Activated naive CD4-positive, alpha-beta T cell treated with anti-CD3 and anti-CD28 coated beads, Interleukin-2, amount 50 U/mL, for 24 hours (primary cell): ENCODE measurements at regions not wholly inside any gene's neighbourhood (a gene's known extent, or its start where the extent isn't known, plus 50 kb on each side); places are given as distances from the start of the nearest gene placed in this dataset.
"Not testable (repeated sequence)": the region's sequence is repeated elsewhere in the genome, so short reads cannot be mapped to it uniquely, and the experiment has no call there.

Experiments
- H3K27ac Mint-ChIP-seq: one replicate; pipeline ENCODE4 v1.8.0; 2021; ENCODE audit warnings: mild to moderate bottlenecking, mixed read lengths
- H3K27me3 Mint-ChIP-seq: one replicate; pipeline ENCODE4 v1.8.0; 2021; ENCODE audit warnings: mixed read lengths
- H3K36me3 Mint-ChIP-seq: one replicate; pipeline ENCODE4 v1.8.0; 2021; ENCODE audit warnings: mixed read lengths
- H3K4me1 Mint-ChIP-seq: one replicate; pipeline ENCODE4 v1.8.0; 2021; ENCODE audit warnings: mixed read lengths
- H3K4me3 Mint-ChIP-seq: one replicate; pipeline ENCODE4 v1.8.0; 2021; ENCODE audit warnings: mild to moderate bottlenecking, mixed read lengths
- H3K9me3 Mint-ChIP-seq: one replicate; pipeline ENCODE4 v1.8.0; 2021; ENCODE audit warnings: mixed read lengths

GRCh38 chr12:46657453-46658411 lies 168.1 kb downstream of the SLC38A4 start:
- Mint-ChIP-seq H3K4me3 (no peak overlapping the region), H3K36me3 (no peaks in the 10 kb centered on the region), H3K27me3 (no peaks in the 10 kb centered on the region), H3K9me3 (no peaks in the 10 kb centered on the region), H3K4me1 (peaks cover 29% of the 10 kb centered on the region), H3K27ac (no peak overlapping the region)

GRCh38 chr12:46655984-46656383 lies 169.8 kb downstream of the SLC38A4 start:
- H3K36me3 Mint-ChIP-seq, H3K27me3 Mint-ChIP-seq, H3K27ac Mint-ChIP-seq, H3K4me3 Mint-ChIP-seq, H3K9me3 Mint-ChIP-seq: not testable (repeated sequence)
- peaks cover 22% of the 10 kb centered on the region for H3K4me1 Mint-ChIP-seq

DNA sequence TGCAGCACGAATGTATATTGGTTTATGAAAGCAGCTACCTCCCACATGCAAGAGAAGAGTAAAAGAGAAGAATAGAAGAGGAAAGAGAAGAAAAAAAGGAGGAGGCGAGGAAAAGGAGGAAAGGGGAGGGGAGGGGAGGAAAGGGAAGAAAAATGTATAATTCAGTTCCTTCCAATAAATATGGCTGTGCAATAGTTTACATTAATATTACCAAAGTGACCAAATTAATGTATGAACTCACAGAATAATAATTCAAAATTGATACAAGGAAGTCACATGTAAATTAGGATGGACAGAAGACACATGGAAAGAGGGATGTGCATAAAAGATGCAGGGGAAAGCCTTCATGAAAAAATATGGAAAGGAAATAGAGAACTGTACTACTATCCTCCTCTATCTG lies 172.5 kb downstream of the SLC38A4 start:
- H3K36me3 Mint-ChIP-seq, result no peaks in the 10 kb centered on the region
- no peak overlapping the region for H3K27ac Mint-ChIP-seq
- no peaks in the 10 kb centered on the region for H3K4me1 Mint-ChIP-seq
- H3K4me3 Mint-ChIP-seq, result no peak overlapping the region
- no peaks in the 10 kb centered on the region for H3K9me3 Mint-ChIP-seq
- H3K27me3 Mint-ChIP-seq, result no peaks in the 10 kb centered on the region

DNA sequence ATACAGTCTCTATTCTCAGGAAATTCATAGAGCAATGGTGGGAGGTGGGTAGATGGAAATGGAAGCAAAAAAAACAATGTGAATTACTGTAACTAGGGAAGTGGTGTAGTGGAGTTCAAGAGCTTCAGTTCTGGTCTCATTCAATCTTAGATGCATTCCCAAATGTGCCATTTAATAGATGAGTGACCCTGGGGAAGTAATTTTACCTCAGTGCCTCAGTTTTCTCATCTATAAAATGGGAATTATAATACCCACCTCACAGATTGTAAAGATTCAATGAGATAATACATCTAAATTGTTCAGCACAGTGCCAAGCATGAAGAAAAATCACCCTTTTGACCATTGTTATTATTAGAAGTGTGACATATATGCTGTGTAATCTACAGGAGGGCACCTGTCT lies 173.1 kb downstream of the SLC38A4 start:
- no peak overlapping the region for H3K4me3 Mint-ChIP-seq

GRCh38 chr12:46650688-46651087 lies 175.1 kb downstream of the SLC38A4 start:
- Mint-ChIP-seq H3K27me3 (no peaks in the 10 kb centered on the region), H3K27ac (no peak overlapping the region), H3K4me3 (no peak overlapping the region), H3K36me3 (no peaks in the 10 kb centered on the region), H3K9me3 (no peaks in the 10 kb centered on the region), H3K4me1 (peaks cover 14% of the 10 kb centered on the region)

More for the DNA sequence above, 173.1 kb downstream of the SLC38A4 start:
- Mint-ChIP-seq H3K27ac (no peak overlapping the region), H3K36me3 (no peaks in the 10 kb centered on the region), H3K9me3 (no peaks in the 10 kb centered on the region), H3K27me3 (no peaks in the 10 kb centered on the region), H3K4me1 (no peaks in the 10 kb centered on the region)

DNA sequence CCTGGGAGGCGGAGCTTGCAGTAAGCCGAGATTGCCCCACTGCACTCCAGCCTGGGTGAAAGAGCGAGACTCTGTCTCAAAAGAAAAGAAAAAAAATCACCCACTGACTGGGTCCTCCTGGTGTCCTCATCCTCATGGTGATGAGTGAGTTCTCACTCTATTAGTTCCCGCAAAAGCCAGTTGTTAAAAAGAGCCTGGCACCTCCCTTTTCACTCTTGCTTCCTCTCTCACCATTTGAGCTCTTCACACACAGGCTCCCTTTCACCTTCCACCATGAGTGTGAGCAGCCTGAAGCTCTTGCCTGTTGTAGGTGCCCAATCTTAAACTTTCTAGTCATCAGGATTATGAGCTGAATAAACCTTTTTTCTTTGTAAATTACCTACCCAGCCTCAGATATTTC lies 176.4 kb downstream of the SLC38A4 start:
- H3K36me3 Mint-ChIP-seq, result peaks cover 1% of the 10 kb centered on the region
- no peaks in the 10 kb centered on the region for H3K27me3 Mint-ChIP-seq
- peaks cover 14% of the 10 kb centered on the region for H3K4me1 Mint-ChIP-seq
- H3K9me3 Mint-ChIP-seq, result no peaks in the 10 kb centered on the region
- H3K27ac Mint-ChIP-seq, result no peak overlapping the region
- no peak overlapping the region for H3K4me3 Mint-ChIP-seq

GRCh38 chr12:46647034-46647433 lies 178.8 kb downstream of the SLC38A4 start:
- H3K27ac Mint-ChIP-seq, result no peak overlapping the region
- H3K9me3 Mint-ChIP-seq, result no peaks in the 10 kb centered on the region

GRCh38 chr12:46641649-46642048 lies 184.1 kb downstream of the SLC38A4 start:
- not testable (repeated sequence) for H3K4me1 Mint-ChIP-seq

More at GRCh38 chr12:46647034-46647433, 178.8 kb downstream of the SLC38A4 start:
- Mint-ChIP-seq H3K36me3 (peaks cover 4% of the 10 kb centered on the region), H3K4me3 (no peak overlapping the region), H3K4me1 (peaks cover 14% of the 10 kb centered on the region), H3K27me3 (no peaks in the 10 kb centered on the region)

DNA sequence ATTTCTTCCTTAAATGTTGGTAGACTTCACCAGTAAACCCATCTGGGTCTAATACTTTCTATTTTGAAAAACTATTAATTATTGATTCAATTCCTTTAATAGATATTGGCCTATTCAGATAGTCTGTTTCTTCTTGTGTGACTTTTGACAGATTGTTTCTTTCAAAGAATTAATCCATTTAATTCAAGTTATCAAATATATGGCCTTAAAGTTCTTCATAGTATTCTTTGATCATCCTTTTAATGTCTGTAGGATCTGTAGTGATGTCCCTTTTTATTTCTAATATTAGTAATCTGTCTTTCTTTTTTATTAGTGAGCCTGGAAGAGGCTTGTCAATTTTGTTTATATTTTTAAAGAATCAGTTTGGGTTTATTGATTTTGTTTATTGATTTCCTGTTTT lies 190.0 kb downstream of the SLC38A4 start:
- H3K4me1 Mint-ChIP-seq, result peaks cover 4% of the 10 kb centered on the region
- no peaks in the 10 kb centered on the region for H3K27me3 Mint-ChIP-seq
- no peak overlapping the region for H3K4me3 Mint-ChIP-seq
- H3K9me3 Mint-ChIP-seq, result peaks cover 19% of the 10 kb centered on the region
- no peak overlapping the region for H3K27ac Mint-ChIP-seq
- H3K36me3 Mint-ChIP-seq, result peaks cover 22% of the 10 kb centered on the region

More at GRCh38 chr12:46641649-46642048, 184.1 kb downstream of the SLC38A4 start:
- not testable (repeated sequence) for H3K4me3 Mint-ChIP-seq, H3K27ac Mint-ChIP-seq, H3K27me3 Mint-ChIP-seq
- Mint-ChIP-seq H3K36me3 (peaks cover 22% of the 10 kb centered on the region), H3K9me3 (peaks cover 21% of the 10 kb centered on the region)

DNA sequence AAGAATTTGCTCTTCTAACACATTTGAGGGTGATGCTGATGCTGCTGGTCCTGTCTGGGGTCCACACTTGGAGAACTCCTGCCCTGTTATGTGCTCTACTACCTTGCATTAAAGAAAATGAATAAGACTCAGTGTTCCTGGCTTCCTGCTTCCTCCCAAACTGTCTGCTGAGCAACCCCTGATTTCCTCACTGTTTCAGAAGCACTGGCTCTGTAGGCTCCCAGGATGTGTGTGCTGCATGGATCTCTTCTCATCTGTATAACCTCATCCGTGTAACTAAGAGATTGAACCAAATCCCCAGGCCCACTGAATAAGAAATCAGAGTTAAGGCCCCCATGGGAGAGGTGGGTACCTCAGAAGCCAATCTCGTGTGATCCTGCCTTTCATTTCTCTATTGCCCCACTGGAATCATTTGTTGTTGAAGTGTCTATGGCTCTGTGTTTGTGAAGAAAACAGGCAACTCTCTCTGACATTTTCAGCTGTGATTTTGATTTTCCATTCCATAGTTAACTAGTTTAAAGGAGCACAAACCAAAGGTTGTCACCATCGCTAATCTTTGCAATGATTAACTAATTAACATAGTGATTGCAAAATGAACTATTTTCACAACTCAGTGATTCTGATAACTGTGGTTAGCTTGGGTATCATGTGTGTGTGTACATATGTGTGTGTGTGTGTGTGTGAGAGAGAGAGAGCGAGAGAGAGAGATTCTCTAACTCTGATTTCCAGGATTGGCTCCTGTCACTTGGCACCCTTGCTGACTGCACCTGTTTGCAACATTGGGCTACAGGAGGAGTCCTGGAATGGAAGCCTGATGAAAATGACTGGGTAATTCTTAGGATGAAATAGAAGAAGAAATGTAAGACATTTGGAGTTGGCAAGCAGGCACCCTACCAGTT lies 196.2 kb downstream of the SLC38A4 start:
- H3K4me1 Mint-ChIP-seq, result peaks cover 15% of the 10 kb centered on the region
- no peaks in the 10 kb centered on the region for H3K9me3 Mint-ChIP-seq
- H3K27me3 Mint-ChIP-seq, result no peaks in the 10 kb centered on the region
- H3K27ac Mint-ChIP-seq, result peak overlapping the region; percentile 32
- H3K36me3 Mint-ChIP-seq, result no peaks in the 10 kb centered on the region
- H3K4me3 Mint-ChIP-seq, result no peak overlapping the region

GRCh38 chr12:46628176-46628575 lies 197.6 kb downstream of the SLC38A4 start:
- Mint-ChIP-seq H3K36me3 (no peaks in the 10 kb centered on the region), H3K9me3 (no peaks in the 10 kb centered on the region), H3K4me1 (peaks cover 21% of the 10 kb centered on the region), H3K4me3 (no peak overlapping the region), H3K27me3 (no peaks in the 10 kb centered on the region), H3K27ac (no peak overlapping the region)

DNA sequence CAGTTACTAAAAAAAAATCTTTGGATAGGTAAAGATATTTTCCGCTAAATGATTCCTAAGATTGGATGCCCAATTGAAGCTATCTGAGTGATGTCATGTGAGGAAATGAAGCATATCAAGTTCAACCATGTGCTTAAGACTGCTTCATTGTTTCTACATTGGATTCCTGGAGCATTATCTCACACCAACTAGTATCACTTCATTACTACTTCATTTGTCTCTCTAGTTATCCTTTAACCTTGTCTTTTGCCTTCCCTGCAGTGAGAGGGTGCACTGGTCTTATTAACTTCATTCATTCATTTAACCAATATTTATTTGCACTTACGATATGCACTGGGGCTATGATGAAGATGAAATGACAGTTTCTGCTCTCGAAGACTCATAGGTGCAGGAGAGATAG lies 198.1 kb downstream of the SLC38A4 start:
- Mint-ChIP-seq H3K36me3 (no peaks in the 10 kb centered on the region), H3K4me1 (peaks cover 21% of the 10 kb centered on the region)

GRCh38 chr12:46619474-46619873 lies 206.3 kb downstream of the SLC38A4 start:
- H3K27me3 Mint-ChIP-seq, H3K36me3 Mint-ChIP-seq, H3K9me3 Mint-ChIP-seq, H3K4me1 Mint-ChIP-seq, H3K27ac Mint-ChIP-seq, H3K4me3 Mint-ChIP-seq: not testable (repeated sequence)

More for the DNA sequence above, 198.1 kb downstream of the SLC38A4 start:
- Mint-ChIP-seq H3K4me3 (no peak overlapping the region), H3K9me3 (no peaks in the 10 kb centered on the region), H3K27ac (no peak overlapping the region), H3K27me3 (no peaks in the 10 kb centered on the region)

GRCh38 chr12:46617737-46618136 lies 208.1 kb downstream of the SLC38A4 start:
- not testable (repeated sequence) for H3K9me3 Mint-ChIP-seq, H3K36me3 Mint-ChIP-seq, H3K27me3 Mint-ChIP-seq, H3K4me1 Mint-ChIP-seq, H3K27ac Mint-ChIP-seq, H3K4me3 Mint-ChIP-seq

- Mint-ChIP-seq H3K27ac (no peak overlapping the region), H3K36me3 (peaks cover 6% of the 10 kb centered on the region), H3K27me3 (no peaks in the 10 kb centered on the region), H3K4me1 (peaks cover 13% of the 10 kb centered on the region), H3K9me3 (no peaks in the 10 kb centered on the region), H3K4me3 (no peak overlapping the region)
Observed at GRCh38 chr12:46617167-46617566, 208.6 kb downstream of the SLC38A4 start.

DNA sequence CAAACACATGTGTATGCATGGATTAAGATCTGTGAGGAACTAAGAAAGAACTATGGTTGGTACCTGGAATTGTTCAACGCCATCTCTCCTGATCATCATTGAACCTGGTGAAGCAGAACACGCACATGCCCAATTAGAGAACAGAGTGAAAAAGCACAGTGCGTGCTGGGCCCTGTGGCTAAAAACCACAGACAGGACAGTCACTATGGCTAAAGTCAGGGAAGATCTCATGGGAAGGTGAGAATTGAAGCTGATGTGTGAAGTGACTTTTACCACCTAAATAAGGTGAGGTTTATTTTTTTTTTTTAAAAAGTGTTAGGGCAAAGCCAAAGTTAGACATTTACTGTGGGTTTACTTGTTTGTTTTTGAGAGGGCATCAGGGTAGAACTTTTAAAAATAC lies 215.0 kb downstream of the SLC38A4 start:
- H3K27ac Mint-ChIP-seq, result no peak overlapping the region

More for the DNA sequence above, 215.0 kb downstream of the SLC38A4 start:
- Mint-ChIP-seq H3K27me3 (no peaks in the 10 kb centered on the region), H3K4me3 (no peak overlapping the region), H3K9me3 (peaks cover 9% of the 10 kb centered on the region), H3K36me3 (peaks cover 3% of the 10 kb centered on the region), H3K4me1 (peaks cover 59% of the 10 kb centered on the region)
